Activated naive CD4-positive, alpha-beta T cell treated with anti-CD3 and anti-CD28 coated beads, Interleukin-2, amount 50 U/mL, for 24 hours (primary cell): ENCODE measurements at regions not wholly inside any gene's neighbourhood (a gene's known extent, or its start where the extent isn't known, plus 50 kb on each side); places are given as distances from the start of the nearest gene placed in this dataset.
"Not testable (repeated sequence)": the region's sequence is repeated elsewhere in the genome, so short reads cannot be mapped to it uniquely, and the experiment has no call there.

ENCODE experiments used
- H3K27ac Mint-ChIP-seq: one replicate; pipeline ENCODE4 v1.8.0; 2021; ENCODE audit warnings: mild to moderate bottlenecking, mixed read lengths
- H3K27me3 Mint-ChIP-seq: one replicate; pipeline ENCODE4 v1.8.0; 2021; ENCODE audit warnings: mixed read lengths
- H3K36me3 Mint-ChIP-seq: one replicate; pipeline ENCODE4 v1.8.0; 2021; ENCODE audit warnings: mixed read lengths
- H3K4me1 Mint-ChIP-seq: one replicate; pipeline ENCODE4 v1.8.0; 2021; ENCODE audit warnings: mixed read lengths
- H3K4me3 Mint-ChIP-seq: one replicate; pipeline ENCODE4 v1.8.0; 2021; ENCODE audit warnings: mild to moderate bottlenecking, mixed read lengths
- H3K9me3 Mint-ChIP-seq: one replicate; pipeline ENCODE4 v1.8.0; 2021; ENCODE audit warnings: mixed read lengths

GRCh38 chr1:17298-17697, 434.2 kb downstream of the OR4F29 start:
- H3K9me3 Mint-ChIP-seq, H3K4me3 Mint-ChIP-seq, H3K27me3 Mint-ChIP-seq, H3K36me3 Mint-ChIP-seq, H3K27ac Mint-ChIP-seq, H3K4me1 Mint-ChIP-seq: not testable (repeated sequence)

GRCh38 chr1:16025-16424, 435.5 kb downstream of the OR4F29 start:
- H3K36me3 Mint-ChIP-seq, H3K27me3 Mint-ChIP-seq, H3K4me1 Mint-ChIP-seq, H3K9me3 Mint-ChIP-seq, H3K27ac Mint-ChIP-seq, H3K4me3 Mint-ChIP-seq: not testable (repeated sequence)

GRCh38 chr1:9941-10717, 441.3 kb downstream of the OR4F29 start:
- not testable (repeated sequence) for H3K9me3 Mint-ChIP-seq, H3K27me3 Mint-ChIP-seq, H3K36me3 Mint-ChIP-seq, H3K4me1 Mint-ChIP-seq, H3K27ac Mint-ChIP-seq, H3K4me3 Mint-ChIP-seq
